ENCODE measurements at regions not wholly inside any gene's neighbourhood (a gene's known extent, or its start where the extent isn't known, plus 50 kb on each side); places are given as distances from the start of the nearest gene placed in this dataset.

- Mint-ChIP-seq H3K4me1 (no peaks in the 10 kb centered on the region), H3K36me3 (ENCODE audit: low read depth) (no peaks in the 10 kb centered on the region), H3K27ac (no peak overlapping the region), H3K4me3 (no peak overlapping the region), H3K27me3 (peaks cover 56% of the 10 kb centered on the region)
- no peaks in the 10 kb centered on the region for H3K9me3 ChIP-seq (ENCODE audit: control insufficient read depth, low read length, poor library complexity, severe bottlenecking)
- no peak for ATAC-seq
- DNase-seq, result peak in 1 of 3 donors; percentile 1
Observed at GRCh38 chr9:135218331-135219225, 131.1 kb downstream of the OLFM1 start.

GRCh38 chr9:135219676-135220600 is 132.5 kb downstream of the OLFM1 start:
- no peak for ATAC-seq

GRCh38 chr9:135220601-135221575 is 133.4 kb downstream of the OLFM1 start:
- Mint-ChIP-seq H3K36me3 (ENCODE audit: low read depth) (no peaks in the 10 kb centered on the region), H3K27me3 (peaks cover 43% of the 10 kb centered on the region), H3K27ac (no peak overlapping the region), H3K4me3 (no peak overlapping the region), H3K4me1 (no peaks in the 10 kb centered on the region)
- no peaks in the 10 kb centered on the region for H3K9me3 ChIP-seq (ENCODE audit: control insufficient read depth, low read length, poor library complexity, severe bottlenecking)
- ATAC-seq, result no peak
- peak in 1 of 3 donors; percentile 3 for DNase-seq

More at GRCh38 chr9:135219676-135220600, 132.5 kb downstream of the OLFM1 start:
- Mint-ChIP-seq H3K36me3 (ENCODE audit: low read depth) (no peaks in the 10 kb centered on the region), H3K27ac (no peak overlapping the region), H3K27me3 (peaks cover 49% of the 10 kb centered on the region), H3K4me3 (no peak overlapping the region), H3K4me1 (no peaks in the 10 kb centered on the region)
- H3K9me3 ChIP-seq (ENCODE audit: control insufficient read depth, low read length, poor library complexity, severe bottlenecking), result no peaks in the 10 kb centered on the region
- peak in 1 of 3 donors; percentile 0 for DNase-seq

GRCh38 chr9:135221576-135221950 is 134.1 kb downstream of the OLFM1 start:
- Mint-ChIP-seq H3K36me3 (ENCODE audit: low read depth) (no peaks in the 10 kb centered on the region), H3K4me1 (no peaks in the 10 kb centered on the region), H3K27ac (no peak overlapping the region), H3K4me3 (no peak overlapping the region), H3K27me3 (peaks cover 41% of the 10 kb centered on the region)
- ATAC-seq (no peak), DNase-seq (peak in 1 of 3 donors; percentile 4)
- no peaks in the 10 kb centered on the region for H3K9me3 ChIP-seq (ENCODE audit: control insufficient read depth, low read length, poor library complexity, severe bottlenecking)

- H3K27me3 Mint-ChIP-seq, result peaks cover 36% of the 10 kb centered on the region
- H3K27ac Mint-ChIP-seq, result no peak overlapping the region
- no peaks in the 10 kb centered on the region for H3K4me1 Mint-ChIP-seq
- H3K36me3 Mint-ChIP-seq (ENCODE audit: low read depth), result no peaks in the 10 kb centered on the region
- no peaks in the 10 kb centered on the region for H3K9me3 ChIP-seq (ENCODE audit: control insufficient read depth, low read length, poor library complexity, severe bottlenecking)
- H3K4me3 Mint-ChIP-seq, result no peak overlapping the region
- DNase-seq, result peak in 1 of 3 donors; percentile 3
- no peak for ATAC-seq
Observed at GRCh38 chr9:135221951-135222631, 134.6 kb downstream of the OLFM1 start.

GRCh38 chr9:135222881-135223760 is 135.7 kb downstream of the OLFM1 start:
- ATAC-seq (no peak), DNase-seq (peak in 1 of 3 donors; percentile 6)
- Mint-ChIP-seq H3K4me3 (no peak overlapping the region), H3K27me3 (peaks cover 27% of the 10 kb centered on the region), H3K36me3 (ENCODE audit: low read depth) (no peaks in the 10 kb centered on the region), H3K4me1 (no peaks in the 10 kb centered on the region), H3K27ac (no peak overlapping the region)
- no peaks in the 10 kb centered on the region for H3K9me3 ChIP-seq (ENCODE audit: control insufficient read depth, low read length, poor library complexity, severe bottlenecking)

DNA sequence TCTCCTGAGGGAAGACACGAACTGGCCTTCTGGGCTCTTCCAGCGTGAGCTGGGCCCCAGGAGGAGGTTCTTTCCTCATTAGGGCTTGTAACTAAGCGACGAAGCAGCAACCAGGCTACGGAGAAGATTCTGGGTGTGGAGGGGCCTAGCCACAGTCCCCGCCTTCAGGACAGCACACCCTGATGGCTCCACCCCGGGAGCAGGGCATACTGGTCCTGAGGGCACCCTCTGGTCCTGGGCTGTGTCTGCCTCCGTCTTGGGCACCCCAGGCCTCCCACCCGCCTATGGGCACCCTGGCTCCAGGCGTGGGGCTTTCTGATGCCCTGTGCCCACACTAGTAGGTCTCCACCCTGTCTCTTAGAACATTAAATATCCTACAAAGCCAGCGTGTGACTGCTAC is 136.4 kb downstream of the OLFM1 start:
- ATAC-seq (no peak), DNase-seq (peak in 1 of 3 donors; percentile 4)
- H3K27me3 Mint-ChIP-seq, result peaks cover 20% of the 10 kb centered on the region
- no peak overlapping the region for H3K4me3 Mint-ChIP-seq
- no peaks in the 10 kb centered on the region for H3K4me1 Mint-ChIP-seq
- no peaks in the 10 kb centered on the region for H3K9me3 ChIP-seq (ENCODE audit: control insufficient read depth, low read length, poor library complexity, severe bottlenecking)
- no peak overlapping the region for H3K27ac Mint-ChIP-seq
- H3K36me3 Mint-ChIP-seq (ENCODE audit: low read depth), result no peaks in the 10 kb centered on the region

DNA sequence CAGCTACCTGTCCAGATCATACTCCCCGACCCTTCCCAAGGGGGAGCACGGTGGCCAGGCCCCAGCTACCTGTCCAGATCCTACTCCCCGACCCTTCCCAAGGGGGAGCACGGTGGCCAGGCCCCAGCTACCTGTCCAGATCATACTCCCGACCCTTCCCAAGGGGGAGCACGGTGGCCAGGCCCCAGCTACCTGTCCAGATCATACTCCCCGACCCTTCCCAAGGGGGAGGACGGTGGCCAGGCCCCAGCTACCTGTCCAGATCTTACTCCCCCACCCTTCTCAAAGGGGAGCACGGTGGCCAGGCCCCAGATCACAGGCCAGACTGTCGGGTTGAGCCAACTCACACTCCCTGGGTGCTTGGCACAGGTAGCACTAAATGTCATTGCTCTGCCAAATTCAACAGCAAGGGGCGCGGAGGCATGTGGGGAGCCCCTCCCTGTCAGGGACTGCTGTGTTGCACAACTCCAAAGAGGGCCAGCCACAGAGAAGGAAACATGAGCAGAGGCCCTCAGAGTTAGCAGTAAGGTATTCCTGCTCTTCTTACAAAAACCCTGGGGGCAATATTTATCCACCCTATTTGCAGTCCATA is 136.9 kb downstream of the OLFM1 start:
- H3K9me3 ChIP-seq (ENCODE audit: control insufficient read depth, low read length, poor library complexity, severe bottlenecking), result no peaks in the 10 kb centered on the region
- Mint-ChIP-seq H3K4me1 (no peaks in the 10 kb centered on the region), H3K36me3 (ENCODE audit: low read depth) (no peaks in the 10 kb centered on the region), H3K4me3 (no peak overlapping the region), H3K27ac (no peak overlapping the region), H3K27me3 (peaks cover 16% of the 10 kb centered on the region)
- DNase-seq, result peak in 1 of 3 donors; percentile 3
- ATAC-seq, result no peak

- Mint-ChIP-seq H3K27ac (no peak overlapping the region), H3K4me1 (no peaks in the 10 kb centered on the region), H3K4me3 (no peak overlapping the region), H3K27me3 (peaks cover 11% of the 10 kb centered on the region), H3K36me3 (ENCODE audit: low read depth) (no peaks in the 10 kb centered on the region)
- ATAC-seq, result no peak
- peak in 1 of 3 donors; percentile 1 for DNase-seq
- H3K9me3 ChIP-seq (ENCODE audit: control insufficient read depth, low read length, poor library complexity, severe bottlenecking), result no peaks in the 10 kb centered on the region
Observed at GRCh38 chr9:135224921-135225541, 137.6 kb downstream of the OLFM1 start.

GRCh38 chr9:135225619-135226228 is 138.3 kb downstream of the OLFM1 start:
- Mint-ChIP-seq H3K27me3 (peaks cover 4% of the 10 kb centered on the region), H3K27ac (no peak overlapping the region), H3K36me3 (ENCODE audit: low read depth) (no peaks in the 10 kb centered on the region), H3K4me1 (no peaks in the 10 kb centered on the region), H3K4me3 (no peak overlapping the region)
- H3K9me3 ChIP-seq (ENCODE audit: control insufficient read depth, low read length, poor library complexity, severe bottlenecking), result no peaks in the 10 kb centered on the region
- no peak for DNase-seq
- ATAC-seq, result no peak

Data from T-helper 17 cell (primary cell).